Testis (tissue), 2 donors: ENCODE measurements at regions not wholly inside any gene's neighbourhood (a gene's known extent, or its start where the extent isn't known, plus 50 kb on each side); places are given as distances from the start of the nearest gene placed in this dataset.

Experiments used
- CTCF ChIP-seq, 3 experiments: fragments of 450-650 bp in 2 of 3; fragments of 200-600 bp in 1 of 3; sonication (generic) in 1 of 3; IDR thresholded peaks; one replicate each; pipeline ENCODE4 v1.5.1; 2016 to 2019; ENCODE audit warnings: antibody characterized with exemption in 3 of 3, mild to moderate bottlenecking in 2 of 3, moderate library complexity in 1 of 3
- POLR2A ChIP-seq: fragments of 450-650 bp; IDR thresholded peaks from one replicate; pipeline ENCODE4 v1.6.1; 2017; ENCODE audit warnings: antibody characterized with exemption, mild to moderate bottlenecking, moderate library complexity

GRCh38 chr2:104945866-104946265, 92.0 kb downstream of the POU3F3 start:
- TF ChIP-seq POLR2A (no peak), CTCF (IDR thresholded peaks at IDR 0.05) (no peak)
